Astrocyte (in vitro differentiated cells and primary cell): ENCODE measurements at regions not wholly inside any gene's neighbourhood (a gene's known extent, or its start where the extent isn't known, plus 50 kb on each side); places are given as distances from the start of the nearest gene placed in this dataset.

Experiments
- DNase-seq: peaks from one replicate; pipeline ENCODE4 v3.0.0-alpha.2; 2010; ENCODE audit warnings: low read depth
- FAIRE-seq: peaks from 2 replicates; lab custom pipeline; 2011; peaks lifted over from hg19 to GRCh38; lab: Jason Lieb, UNC
- H2AFZ ChIP-seq: 2 replicates; pipeline ENCODE4 v1.6.0; 2012; ENCODE audit warnings: low read depth, low read length, inconsistent platforms
- H3K27ac ChIP-seq: 2 replicates; pipeline ENCODE4 v1.5.1; 2011; ENCODE audit warnings: low read depth, low read length, inconsistent platforms
- H3K27me3 ChIP-seq: 2 replicates; pipeline ENCODE4 v1.6.0; 2011; ENCODE audit warnings: low read length, inconsistent platforms; ENCODE audit not compliant: insufficient read depth
- H3K36me3 ChIP-seq: 2 replicates; pipeline ENCODE4 v1.5.1; 2011; ENCODE audit warnings: low read length, inconsistent platforms; ENCODE audit not compliant: insufficient read depth
- H3K4me1 ChIP-seq: 2 replicates; pipeline ENCODE4 v1.5.1; 2011; ENCODE audit warnings: low read length, inconsistent platforms; ENCODE audit not compliant: insufficient read depth
- H3K4me2 ChIP-seq: 2 replicates; pipeline ENCODE4 v1.6.0; 2012; ENCODE audit warnings: low read length, inconsistent platforms
- H3K4me3 ChIP-seq: 2 replicates; pipeline ENCODE4 v1.5.1; 2011; ENCODE audit warnings: low read depth, mild to moderate bottlenecking, low read length, inconsistent platforms; ENCODE audit not compliant: insufficient read depth
- H3K79me2 ChIP-seq: 2 replicates; pipeline ENCODE4 v1.6.0; 2012; ENCODE audit warnings: mild to moderate bottlenecking, low read length, inconsistent platforms; ENCODE audit not compliant: insufficient read depth
- H3K9ac ChIP-seq: 2 replicates; pipeline ENCODE4 v1.6.0; 2012; ENCODE audit warnings: mild to moderate bottlenecking, low read length, inconsistent platforms
- H3K9me3 ChIP-seq: 2 replicates; pipeline ENCODE4 v1.5.1; 2012; ENCODE audit warnings: low read depth, mild to moderate bottlenecking, low read length, inconsistent platforms; ENCODE audit not compliant: insufficient read depth
- H4K20me1 ChIP-seq: 2 replicates; pipeline ENCODE4 v1.6.0; 2012; ENCODE audit warnings: low read length, inconsistent platforms; ENCODE audit not compliant: insufficient read depth
- H3K27ac Mint-ChIP-seq: one replicate; pipeline ENCODE4 v1.8.0; 2021; ENCODE audit warnings: mild to moderate bottlenecking, mixed read lengths; ENCODE audit not compliant: unreplicated experiment
- H3K27me3 Mint-ChIP-seq: one replicate; pipeline ENCODE4 v1.8.0; 2021; ENCODE audit warnings: low read depth, mixed read lengths; ENCODE audit not compliant: unreplicated experiment
- H3K36me3 Mint-ChIP-seq: one replicate; pipeline ENCODE4 v1.8.0; 2021; ENCODE audit warnings: low read depth, mixed read lengths; ENCODE audit not compliant: unreplicated experiment
- H3K4me1 Mint-ChIP-seq: one replicate; pipeline ENCODE4 v1.8.0; 2021; ENCODE audit warnings: low read depth, mixed read lengths; ENCODE audit not compliant: unreplicated experiment
- H3K4me3 Mint-ChIP-seq: one replicate; pipeline ENCODE4 v1.8.0; 2021; ENCODE audit warnings: mild to moderate bottlenecking, moderate library complexity, mixed read lengths; ENCODE audit not compliant: unreplicated experiment
- H3K9me3 Mint-ChIP-seq: one replicate; pipeline ENCODE4 v1.8.0; 2021; ENCODE audit warnings: mild to moderate bottlenecking, mixed read lengths; ENCODE audit not compliant: unreplicated experiment
- EZH2 ChIP-seq: IDR thresholded peaks from 2 replicates; pipeline ENCODE4 v1.6.1; 2012; ENCODE audit warnings: mild to moderate bottlenecking, low read length, inconsistent platforms; ENCODE audit not compliant: insufficient read depth
- TF ChIP-seq, protein P1 (sequence below): IDR thresholded peaks from 2 replicates; pipeline ENCODE4 v1.5.1; 2011; ENCODE audit warnings: low read depth, mild to moderate bottlenecking, inconsistent platforms, low read length, moderate library complexity; ENCODE audit not compliant: insufficient read depth

DNA sequence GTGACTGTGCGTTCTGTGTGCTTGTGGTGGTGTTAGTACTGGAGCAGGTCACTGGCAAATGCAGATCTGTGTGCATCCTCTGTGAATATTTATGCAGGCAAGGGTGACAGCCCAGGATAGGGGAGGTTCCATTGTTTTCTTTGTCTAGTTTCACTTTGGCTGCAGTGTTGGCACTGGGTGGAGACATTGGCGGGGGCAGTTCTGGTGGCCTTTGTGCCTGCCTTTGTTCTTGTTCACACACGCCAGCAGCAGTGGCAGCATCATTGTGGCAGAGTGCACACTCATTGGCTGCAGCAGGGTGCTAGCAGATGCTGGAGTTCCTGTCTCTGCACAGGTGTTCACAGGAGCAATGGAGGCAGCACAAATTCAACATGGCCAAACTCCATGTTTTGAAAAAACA is 495.3 kb downstream of the UBE2NL start:
- no peaks in the 10 kb centered on the region for H3K9me3 Mint-ChIP-seq
- no peaks in the 10 kb centered on the region for H3K4me1 ChIP-seq
- DNase-seq (no peak), FAIRE-seq (no peak)
- H3K4me1 Mint-ChIP-seq: no peaks in the 10 kb centered on the region
- H3K36me3 ChIP-seq: no peaks in the 10 kb centered on the region
- H3K27ac ChIP-seq: no peak overlapping the region
- H3K4me3 ChIP-seq: no peak overlapping the region
- H3K9ac ChIP-seq: no peak overlapping the region
- no peak overlapping the region for H2AFZ ChIP-seq
- TF ChIP-seq EZH2: no peak
- TF ChIP-seq, protein P1, sequence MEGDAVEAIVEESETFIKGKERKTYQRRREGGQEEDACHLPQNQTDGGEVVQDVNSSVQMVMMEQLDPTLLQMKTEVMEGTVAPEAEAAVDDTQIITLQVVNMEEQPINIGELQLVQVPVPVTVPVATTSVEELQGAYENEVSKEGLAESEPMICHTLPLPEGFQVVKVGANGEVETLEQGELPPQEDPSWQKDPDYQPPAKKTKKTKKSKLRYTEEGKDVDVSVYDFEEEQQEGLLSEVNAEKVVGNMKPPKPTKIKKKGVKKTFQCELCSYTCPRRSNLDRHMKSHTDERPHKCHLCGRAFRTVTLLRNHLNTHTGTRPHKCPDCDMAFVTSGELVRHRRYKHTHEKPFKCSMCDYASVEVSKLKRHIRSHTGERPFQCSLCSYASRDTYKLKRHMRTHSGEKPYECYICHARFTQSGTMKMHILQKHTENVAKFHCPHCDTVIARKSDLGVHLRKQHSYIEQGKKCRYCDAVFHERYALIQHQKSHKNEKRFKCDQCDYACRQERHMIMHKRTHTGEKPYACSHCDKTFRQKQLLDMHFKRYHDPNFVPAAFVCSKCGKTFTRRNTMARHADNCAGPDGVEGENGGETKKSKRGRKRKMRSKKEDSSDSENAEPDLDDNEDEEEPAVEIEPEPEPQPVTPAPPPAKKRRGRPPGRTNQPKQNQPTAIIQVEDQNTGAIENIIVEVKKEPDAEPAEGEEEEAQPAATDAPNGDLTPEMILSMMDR: no peak
- no peak overlapping the region for H3K27ac Mint-ChIP-seq
- no peaks in the 10 kb centered on the region for H3K79me2 ChIP-seq
- no peaks in the 10 kb centered on the region for H4K20me1 ChIP-seq
- no peaks in the 10 kb centered on the region for H3K36me3 Mint-ChIP-seq
- H3K9me3 ChIP-seq: no peaks in the 10 kb centered on the region
- H3K4me3 Mint-ChIP-seq: no peak overlapping the region
- no peaks in the 10 kb centered on the region for H3K27me3 Mint-ChIP-seq
- H3K4me2 ChIP-seq: no peak overlapping the region
- H3K27me3 ChIP-seq: no peaks in the 10 kb centered on the region

DNA sequence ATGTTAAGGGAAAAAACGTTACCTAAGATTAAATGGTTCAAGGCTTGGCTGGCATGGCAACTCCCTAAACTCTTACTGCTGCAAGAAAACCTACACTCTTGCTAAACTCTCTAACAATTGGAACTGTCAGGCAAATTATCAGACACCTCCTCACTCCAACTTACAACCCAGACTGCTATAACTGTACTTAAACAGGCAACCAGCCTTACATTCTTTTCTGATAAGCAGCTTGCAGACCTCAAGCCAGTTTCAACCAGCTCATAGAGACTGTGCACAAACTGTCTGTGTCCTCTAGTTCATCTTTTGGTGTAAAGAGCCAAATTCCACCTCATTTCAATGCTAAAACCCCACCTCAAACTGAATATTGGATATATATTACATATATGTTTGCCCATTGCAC is 504.9 kb downstream of the UBE2NL start:
- FAIRE-seq (peak; percentile 73), DNase-seq (no peak)
- H3K9ac ChIP-seq: no peak overlapping the region
- Mint-ChIP-seq H3K36me3 (no peaks in the 10 kb centered on the region), H3K4me3 (no peak overlapping the region), H3K9me3 (no peaks in the 10 kb centered on the region), H3K27me3 (no peaks in the 10 kb centered on the region), H3K4me1 (no peaks in the 10 kb centered on the region), H3K27ac (no peak overlapping the region)
- H3K27ac ChIP-seq: no peak overlapping the region
- no peaks in the 10 kb centered on the region for H3K27me3 ChIP-seq
- no peaks in the 10 kb centered on the region for H3K79me2 ChIP-seq
- no peaks in the 10 kb centered on the region for H4K20me1 ChIP-seq
- H3K36me3 ChIP-seq: no peaks in the 10 kb centered on the region
- H3K9me3 ChIP-seq: no peaks in the 10 kb centered on the region
- no peaks in the 10 kb centered on the region for H3K4me1 ChIP-seq
- no peak overlapping the region for H3K4me3 ChIP-seq
- H3K4me2 ChIP-seq: no peak overlapping the region
- H2AFZ ChIP-seq: no peak overlapping the region
- no peak for TF ChIP-seq EZH2
- TF ChIP-seq, protein P1: no peak
